Endothelial cell of umbilical vein (primary cell): ENCODE measurements at regions not wholly inside any gene's neighbourhood (a gene's known extent, or its start where the extent isn't known, plus 50 kb on each side); places are given as distances from the start of the nearest gene placed in this dataset.

Experiments
- BruUV-seq: library from RNA; stranded (reverse); fragments of 400-500 nt; replicated peaks from 2 replicates; lab custom pipeline; 2021; lab: Mats Ljungman, UMichigan
- CTCF ChIA-PET: fragments of 300-600, 350-600 bp; sonication (Branson Sonifier 250); formaldehyde crosslinking; loops from one replicate; lab custom pipeline; 2021; ENCODE audit warnings: antibody characterized with exemption, inconsistent platforms; lab: Charles Lee
- POLR2A ChIA-PET: fragments of 300-600, 350-600 bp; sonication (Branson Sonifier 250); formaldehyde crosslinking; loops from one replicate; lab custom pipeline; 2021; ENCODE audit warnings: antibody characterized with exemption, inconsistent platforms; lab: Charles Lee
- DNase-seq: peaks from one replicate; pipeline ENCODE4 v3.0.0-alpha.2; 2011; ENCODE audit warnings: low read depth, low spot score
- FAIRE-seq: peaks from 2 replicates; lab custom pipeline; 2011; peaks lifted over from hg19 to GRCh38; lab: Jason Lieb, UNC
- H2AFZ ChIP-seq: 2 replicates; pipeline ENCODE4 v1.6.0; 2012; ENCODE audit warnings: low read depth, low read length, control low read depth, inconsistent platforms
- H3K27ac ChIP-seq: 2 replicates; pipeline ENCODE4 v1.5.1; 2011; ENCODE audit warnings: low read depth, mild to moderate bottlenecking, control low read depth, low read length, moderate library complexity; ENCODE audit not compliant: insufficient read depth
- H3K27me3 ChIP-seq, 2 experiments: 2 replicates each; pipeline versions ENCODE4 v1.6.0 to v1.6.1; 2011; ENCODE audit warnings: low read length in 2 of 2, mixed read lengths in 1 of 2; ENCODE audit not compliant: control insufficient read depth in 2 of 2, insufficient read depth in 2 of 2
- H3K36me3 ChIP-seq, 2 experiments: 2 replicates in 1 of 2; 3 replicates in 1 of 2; pipeline ENCODE4 v1.5.1; 2011; ENCODE audit warnings: low read length in 2 of 2, mild to moderate bottlenecking in 1 of 2, moderate library complexity in 1 of 2; ENCODE audit not compliant: control insufficient read depth in 2 of 2, insufficient read depth in 2 of 2; ENCODE audit errors: extremely low read depth in 1 of 2
- H3K4me1 ChIP-seq: 3 replicates; pipeline ENCODE4 v1.5.1; 2011; ENCODE audit warnings: mild to moderate bottlenecking, low read length; ENCODE audit not compliant: control insufficient read depth, insufficient read depth; ENCODE audit errors: extremely low read depth
- H3K4me2 ChIP-seq: 2 replicates; pipeline ENCODE4 v1.6.1; 2011; ENCODE audit warnings: low read length, control low read depth, mixed read lengths; ENCODE audit not compliant: insufficient read depth
- H3K4me3 ChIP-seq, 3 experiments: fragments of 200-600 bp in 1 of 3; sonication (generic), shearing (Covaris generic) in 1 of 3; replicated peaks in 1 of 3; 2 replicates each; pipeline ENCODE4 v1.5.1; 2011 to 2016; ENCODE audit warnings: control low read depth in 3 of 3, low read length in 3 of 3, mild to moderate bottlenecking in 2 of 3, inconsistent platforms in 1 of 3, low read depth in 1 of 3, moderate library complexity in 1 of 3; ENCODE audit not compliant: insufficient read depth in 1 of 3
- H3K79me2 ChIP-seq: 2 replicates; pipeline ENCODE4 v1.6.0; 2012; ENCODE audit warnings: low read length, inconsistent platforms; ENCODE audit not compliant: control insufficient read depth, insufficient read depth
- H3K9ac ChIP-seq: replicated peaks from 2 replicates; pipeline ENCODE3; 2011; ENCODE audit warnings: low read length, control low read depth; ENCODE audit not compliant: insufficient read depth; ENCODE audit errors: extremely low read depth
- H3K9me1 ChIP-seq: replicated peaks from 3 replicates; pipeline ENCODE4 v1.6.0; 2011; ENCODE audit warnings: mild to moderate bottlenecking, low read length; ENCODE audit not compliant: control insufficient read depth, insufficient read depth; ENCODE audit errors: extremely low read depth
- H3K9me3 ChIP-seq: replicated peaks from 2 replicates; pipeline ENCODE4 v1.5.1; 2012; ENCODE audit warnings: low read length, inconsistent platforms; ENCODE audit not compliant: control insufficient read depth, insufficient read depth
- H4K20me1 ChIP-seq: replicated peaks from 2 replicates; pipeline ENCODE3; 2011; ENCODE audit warnings: mild to moderate bottlenecking, low read length; ENCODE audit not compliant: control insufficient read depth, insufficient read depth; ENCODE audit errors: extremely low read depth
- EZH2 ChIP-seq: IDR thresholded peaks from 2 replicates; pipeline ENCODE4 v1.6.1; 2012; ENCODE audit warnings: borderline replicate concordance, low read depth, mild to moderate bottlenecking, moderate library complexity, low read length, inconsistent platforms; ENCODE audit not compliant: severe bottlenecking
- FOS ChIP-seq: IDR thresholded peaks from 2 replicates; pipeline ENCODE4 v1.6.1; 2011; ENCODE audit warnings: mild to moderate bottlenecking, low read length, moderate library complexity, borderline replicate concordance; ENCODE audit not compliant: insufficient read depth
- GATA2 ChIP-seq: IDR thresholded peaks from 2 replicates; pipeline ENCODE4 v1.7.0; 2011; ENCODE audit warnings: low read depth, mild to moderate bottlenecking, moderate library complexity, mixed read lengths, low read length; ENCODE audit not compliant: insufficient read length, insufficient read depth
- JUN ChIP-seq: IDR thresholded peaks from 2 replicates; pipeline ENCODE4 v1.6.1; 2011; ENCODE audit warnings: borderline replicate concordance, low read depth; ENCODE audit not compliant: insufficient read length, insufficient read depth
- MYC ChIP-seq: IDR thresholded peaks from one replicate; pipeline ENCODE4 v1.6.1; 2011; ENCODE audit warnings: mild to moderate bottlenecking, low read depth, low read length
- POLR2A ChIP-seq: IDR thresholded peaks from 2 replicates; pipeline ENCODE4 v1.6.1; 2012; ENCODE audit warnings: low read depth, mild to moderate bottlenecking, control low read depth, low read length
- POLR2AphosphoS5 ChIP-seq: IDR thresholded peaks from 2 replicates; pipeline ENCODE4 v1.6.1; 2012; ENCODE audit warnings: low read depth, mild to moderate bottlenecking, control low read depth, low read length, moderate library complexity; ENCODE audit not compliant: insufficient read depth
- dilution Hi-C: fragments of 300-500 bp; cut with MboI; formaldehyde crosslinking; loops from one replicate; pipeline ENCODE4 v1.15.0; 2019; ENCODE audit warnings: low sequenced_read_pairs; ENCODE audit not compliant: extremely low pct_ligation_motif_present
- intact Hi-C: fragments of 100-400 bp; cut with micrococcal nuclease; formaldehyde crosslinking; loops from one replicate; pipeline ENCODE4 v1.10.0; 2022
- TF ChIP-seq, protein P1 (sequence below): IDR thresholded peaks from 2 replicates; pipeline ENCODE4 v1.6.1; 2011; ENCODE audit not compliant: insufficient read depth, insufficient read length
- TF ChIP-seq, protein P2 (sequence below), 2 donors: IDR thresholded peaks; 1 replicate in 1 of 2; 2 replicates in 1 of 2; pipeline ENCODE4 v1.5.1; 2011; ENCODE audit warnings: low read length in 2 of 2, mild to moderate bottlenecking in 2 of 2, moderate library complexity in 2 of 2, control low read depth in 1 of 2, inconsistent platforms in 1 of 2, low read depth in 1 of 2; ENCODE audit not compliant: insufficient read depth in 1 of 2; ENCODE audit errors: extremely low read depth in 1 of 2

DNA sequence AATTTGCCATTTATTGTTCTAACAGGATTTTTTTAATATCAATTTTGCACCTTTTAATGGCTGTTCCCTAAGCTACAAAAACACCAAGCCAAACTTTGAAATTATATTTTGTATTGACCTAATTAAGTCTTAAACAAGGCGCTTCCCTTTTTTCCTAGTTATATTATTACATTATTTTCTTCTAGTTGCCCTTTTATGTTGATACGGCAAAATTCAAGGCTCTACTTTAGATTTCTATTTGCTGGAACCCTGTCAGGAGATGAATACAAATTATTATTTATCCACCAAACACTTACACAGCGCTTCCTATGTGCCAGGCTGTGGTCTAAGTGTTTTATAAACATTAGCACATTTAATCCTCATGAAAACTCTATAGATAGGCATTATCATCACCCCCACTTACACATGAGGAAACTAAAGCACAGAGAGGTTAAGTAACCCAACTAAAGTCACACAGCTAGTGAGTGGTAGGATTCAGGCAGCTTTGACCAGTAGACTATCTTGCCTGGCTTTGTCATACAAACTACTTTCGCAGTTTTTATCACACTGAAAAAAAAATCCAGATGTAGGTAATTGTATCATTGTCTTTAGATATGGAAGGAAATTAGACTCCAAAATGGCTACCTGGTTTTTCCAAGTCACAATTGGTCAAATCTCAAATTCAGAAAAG is 456.5 kb downstream of the STK39 start:
- BruUV-seq: no TSS peak
- intact Hi-C loops: no loop called here
- no peaks in the 10 kb centered on the region for H3K79me2 ChIP-seq

More for the DNA sequence above, 456.5 kb downstream of the STK39 start:
- Histone ChIP-seq H3K9me3 (no peaks in the 10 kb centered on the region), H3K27me3 (no peaks in the 10 kb centered on the region), H3K36me3 (no peaks in the 10 kb centered on the region), H3K9me1 (no peaks in the 10 kb centered on the region), H3K4me3 (no peak overlapping the region), H3K4me1 (no peaks in the 10 kb centered on the region), H2AFZ (no peak overlapping the region), H3K9ac (no peak overlapping the region), H3K27ac (no peak overlapping the region), H3K4me2 (no peak overlapping the region), H4K20me1 (no peaks in the 10 kb centered on the region)
- ChIA-PET CTCF (no interaction called here), POLR2A (no interaction called here)
- dilution Hi-C loops: no loop called here
- TF ChIP-seq POLR2A: no peak
- no peak for TF ChIP-seq MYC
- TF ChIP-seq, protein P1, sequence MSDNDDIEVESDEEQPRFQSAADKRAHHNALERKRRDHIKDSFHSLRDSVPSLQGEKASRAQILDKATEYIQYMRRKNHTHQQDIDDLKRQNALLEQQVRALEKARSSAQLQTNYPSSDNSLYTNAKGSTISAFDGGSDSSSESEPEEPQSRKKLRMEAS: no peak
- no peak for TF ChIP-seq FOS
- no peak for TF ChIP-seq JUN
- TF ChIP-seq POLR2AphosphoS5: no peak
- TF ChIP-seq, protein P2, sequence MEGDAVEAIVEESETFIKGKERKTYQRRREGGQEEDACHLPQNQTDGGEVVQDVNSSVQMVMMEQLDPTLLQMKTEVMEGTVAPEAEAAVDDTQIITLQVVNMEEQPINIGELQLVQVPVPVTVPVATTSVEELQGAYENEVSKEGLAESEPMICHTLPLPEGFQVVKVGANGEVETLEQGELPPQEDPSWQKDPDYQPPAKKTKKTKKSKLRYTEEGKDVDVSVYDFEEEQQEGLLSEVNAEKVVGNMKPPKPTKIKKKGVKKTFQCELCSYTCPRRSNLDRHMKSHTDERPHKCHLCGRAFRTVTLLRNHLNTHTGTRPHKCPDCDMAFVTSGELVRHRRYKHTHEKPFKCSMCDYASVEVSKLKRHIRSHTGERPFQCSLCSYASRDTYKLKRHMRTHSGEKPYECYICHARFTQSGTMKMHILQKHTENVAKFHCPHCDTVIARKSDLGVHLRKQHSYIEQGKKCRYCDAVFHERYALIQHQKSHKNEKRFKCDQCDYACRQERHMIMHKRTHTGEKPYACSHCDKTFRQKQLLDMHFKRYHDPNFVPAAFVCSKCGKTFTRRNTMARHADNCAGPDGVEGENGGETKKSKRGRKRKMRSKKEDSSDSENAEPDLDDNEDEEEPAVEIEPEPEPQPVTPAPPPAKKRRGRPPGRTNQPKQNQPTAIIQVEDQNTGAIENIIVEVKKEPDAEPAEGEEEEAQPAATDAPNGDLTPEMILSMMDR (IDR thresholded peaks at IDR 0.05; ENCODE audit: extremely low read depth in 1 of 2, insufficient read depth in 1 of 2, low read depth in 1 of 2, low read length in 2 of 2): no peak
- TF ChIP-seq GATA2: no peak
- no peak for TF ChIP-seq EZH2
- FAIRE-seq (no peak), DNase-seq (no peak)
